ENCODE measurements at regions not wholly inside any gene's neighbourhood (a gene's known extent, or its start where the extent isn't known, plus 50 kb on each side); places are given as distances from the start of the nearest gene placed in this dataset.

DNA sequence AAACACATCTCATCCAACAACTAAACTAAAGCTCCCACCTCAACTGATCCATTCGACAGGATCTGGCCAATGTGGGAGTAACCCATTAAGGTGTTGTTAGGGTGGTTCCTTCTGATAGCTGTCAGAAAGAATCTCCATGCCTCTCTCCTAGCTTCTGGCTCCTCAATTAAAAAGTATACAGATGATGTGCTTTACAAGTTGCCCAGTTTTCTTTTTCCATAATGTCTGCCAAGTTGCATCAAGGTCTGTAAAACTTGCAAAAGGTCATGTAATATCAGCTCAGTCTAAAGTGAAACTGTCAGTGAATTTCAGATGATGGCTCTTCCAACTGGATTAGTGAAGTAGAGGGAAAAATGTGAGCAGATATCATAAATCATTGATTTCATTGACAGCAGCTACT lies 191.8 kb downstream of the RAB28 start:
- TF ChIP-seq CTCF (IDR thresholded peaks at IDR 0.05), result no peak
- no peaks in the 10 kb centered on the region for H3K4me1 ChIP-seq (ENCODE audit: control insufficient read depth in 1 of 2, insufficient read depth in 2 of 2, low read length in 2 of 2)
- H3K27ac Mint-ChIP-seq, result no peak overlapping the region
- H2AFZ ChIP-seq (ENCODE audit: insufficient read depth, low read depth, low read length, poor library complexity, severe bottlenecking), result no peak overlapping the region
- DNase-seq, result no peak
- no peaks in the 10 kb centered on the region for H3K4me1 Mint-ChIP-seq
- H3K27me3 ChIP-seq (ENCODE audit: control insufficient read depth in 2 of 2, insufficient read depth in 2 of 2, low read length in 2 of 2), result no peaks in the 10 kb centered on the region
- H3K36me3 ChIP-seq (replicated peaks in 1 of 2; ENCODE audit: control insufficient read depth in 1 of 2, insufficient read depth in 2 of 2, low read length in 2 of 2), result no peaks in the 10 kb centered on the region
- WGBS (ENCODE audit: insufficient coverage), result no CpG with 5 or more reads among the region's 1 CpG
- intact Hi-C loops (cut with micrococcal nuclease), result no loop called here
- H3K9me3 Mint-ChIP-seq, result peaks cover 10 to 25% (median 15%) of the 10 kb centered on the region in 7 donors
- H3K79me2 ChIP-seq (ENCODE audit: insufficient read depth, low read length), result no peaks in the 10 kb centered on the region
- H3K9me3 ChIP-seq (replicated peaks in 1 of 2; ENCODE audit: control insufficient read depth in 1 of 2, insufficient read depth in 1 of 2, low read length in 2 of 2), result peaks cover 19 to 27% of the 10 kb centered on the region in 2 donors
- no peaks in the 10 kb centered on the region for H4K20me1 ChIP-seq (ENCODE audit: insufficient read depth, low read length)
- no peak overlapping the region for H3K27ac ChIP-seq (ENCODE audit: low read depth in 1 of 2, low read length in 2 of 2)
- H3K4me3 Mint-ChIP-seq, result no peak overlapping the region
- H3K27me3 Mint-ChIP-seq (ENCODE audit: low read depth in 3 of 3), result peaks cover 0 to 2% (median 0%) of the 10 kb centered on the region in 3 donors
- no peak overlapping the region for H3K4me2 ChIP-seq (replicated peaks; ENCODE audit: extremely low read depth, low read length, poor library complexity, severe bottlenecking)
- H3K4me3 ChIP-seq (replicated peaks in 1 of 3; ENCODE audit: low read depth in 2 of 3, low read length in 3 of 3), result no peak overlapping the region
- H3K36me3 Mint-ChIP-seq, result no peaks in the 10 kb centered on the region
- no peak overlapping the region for H3K9ac ChIP-seq (ENCODE audit: insufficient read depth, low read length, poor library complexity, severe bottlenecking)

DNA sequence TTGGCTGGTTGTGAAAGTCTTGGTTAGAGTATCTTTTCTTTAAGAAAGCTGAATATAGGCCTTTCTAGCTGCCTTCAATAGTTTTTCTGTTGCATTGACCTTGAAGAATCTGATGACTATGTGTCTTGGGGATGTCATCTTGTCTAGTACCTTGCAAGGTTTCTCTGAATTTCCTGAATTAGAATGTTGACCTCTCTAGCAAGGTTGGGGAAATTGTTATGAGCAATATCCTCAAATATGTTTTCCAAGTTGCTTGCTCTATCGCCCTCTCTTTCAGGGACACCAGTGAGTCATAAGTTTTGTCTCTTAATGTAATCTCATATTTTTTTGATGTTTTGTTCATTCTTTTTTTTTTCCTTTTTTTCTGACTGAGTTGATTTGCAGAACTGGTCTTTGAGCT lies 194.7 kb downstream of the RAB28 start:
- Histone ChIP-seq H3K4me1 (ENCODE audit: control insufficient read depth in 1 of 2, insufficient read depth in 2 of 2, low read length in 2 of 2) (no peaks in the 10 kb centered on the region), H3K4me2 (replicated peaks; ENCODE audit: extremely low read depth, low read length, poor library complexity, severe bottlenecking) (no peak overlapping the region), H4K20me1 (ENCODE audit: insufficient read depth, low read length) (no peaks in the 10 kb centered on the region), H3K4me3 (replicated peaks in 1 of 3; ENCODE audit: low read depth in 2 of 3, low read length in 3 of 3) (no peak overlapping the region), H3K79me2 (ENCODE audit: insufficient read depth, low read length) (no peaks in the 10 kb centered on the region), H2AFZ (ENCODE audit: insufficient read depth, low read depth, low read length, poor library complexity, severe bottlenecking) (no peak overlapping the region), H3K27ac (ENCODE audit: low read depth in 1 of 2, low read length in 2 of 2) (no peak overlapping the region), H3K9me3 (replicated peaks in 1 of 2; ENCODE audit: control insufficient read depth in 1 of 2, insufficient read depth in 1 of 2, low read length in 2 of 2) (peaks cover 11 to 24% of the 10 kb centered on the region in 2 donors), H3K36me3 (replicated peaks in 1 of 2; ENCODE audit: control insufficient read depth in 1 of 2, insufficient read depth in 2 of 2, low read length in 2 of 2) (no peaks in the 10 kb centered on the region), H3K27me3 (ENCODE audit: control insufficient read depth in 2 of 2, insufficient read depth in 2 of 2, low read length in 2 of 2) (no peaks in the 10 kb centered on the region), H3K9ac (ENCODE audit: insufficient read depth, low read length, poor library complexity, severe bottlenecking) (no peak overlapping the region)
- no peaks in the 10 kb centered on the region for H3K4me1 Mint-ChIP-seq
- no peak for TF ChIP-seq CTCF (IDR thresholded peaks at IDR 0.05)
- H3K4me3 Mint-ChIP-seq, result no peak overlapping the region
- peaks cover 0 to 2% (median 0%) of the 10 kb centered on the region in 3 donors for H3K27me3 Mint-ChIP-seq (ENCODE audit: low read depth in 3 of 3)
- H3K9me3 Mint-ChIP-seq, result peaks cover 6 to 26% (median 13%) of the 10 kb centered on the region in 7 donors
- H3K36me3 Mint-ChIP-seq, result no peaks in the 10 kb centered on the region
- intact Hi-C loops (cut with micrococcal nuclease), result no loop called here
- no peak overlapping the region for H3K27ac Mint-ChIP-seq
- DNase-seq, result no peak
- no CpG with 5 or more reads among the region's 1 CpG for WGBS (ENCODE audit: insufficient coverage)
